ENCODE measurements at regions not wholly inside any gene's neighbourhood (a gene's known extent, or its start where the extent isn't known, plus 50 kb on each side); places are given as distances from the start of the nearest gene placed in this dataset.
A peak's percentile ranks its signal among the peaks of the same experiment; 100 is the strongest.
"Not testable (repeated sequence)": the region's sequence is repeated elsewhere in the genome, so short reads cannot be mapped to it uniquely, and the experiment has no call there.

GRCh38 chr5:97234380-97234779, 51.3 kb upstream of the RIOK2 start:
- DNase-seq (ENCODE audit: extremely low read depth, low read depth): not testable (repeated sequence)

GRCh38 chr5:97242341-97242740, 59.3 kb upstream of the RIOK2 start:
- TF ChIP-seq CTCF (IDR thresholded peaks at IDR 0.05; ENCODE audit: low read depth, low read length): no peak

GRCh38 chr5:97243353-97243752, 60.3 kb upstream of the RIOK2 start:
- TF ChIP-seq CTCF (IDR thresholded peaks at IDR 0.05; ENCODE audit: low read depth, low read length): no peak

More at GRCh38 chr5:97242341-97242740, 59.3 kb upstream of the RIOK2 start:
- no peak for DNase-seq (ENCODE audit: extremely low read depth, low read depth)

GRCh38 chr5:97245386-97245785, 62.3 kb upstream of the RIOK2 start:
- DNase-seq (ENCODE audit: extremely low read depth, low read depth): no peak

More at GRCh38 chr5:97243353-97243752, 60.3 kb upstream of the RIOK2 start:
- no peak for DNase-seq (ENCODE audit: extremely low read depth, low read depth)

GRCh38 chr5:97250113-97250512, 67.1 kb upstream of the RIOK2 start:
- no peak for TF ChIP-seq CTCF (IDR thresholded peaks at IDR 0.05; ENCODE audit: low read depth, low read length)
- DNase-seq (ENCODE audit: extremely low read depth, low read depth): no peak

More at GRCh38 chr5:97245386-97245785, 62.3 kb upstream of the RIOK2 start:
- TF ChIP-seq CTCF (IDR thresholded peaks at IDR 0.05; ENCODE audit: low read depth, low read length): no peak

GRCh38 chr5:97266076-97266475, 83.0 kb upstream of the RIOK2 start:
- no peak for DNase-seq (ENCODE audit: extremely low read depth, low read depth)
- no peak for TF ChIP-seq CTCF (IDR thresholded peaks at IDR 0.05; ENCODE audit: low read depth, low read length)

- DNase-seq (ENCODE audit: extremely low read depth, low read depth): peak; percentile 0
- no peak for TF ChIP-seq CTCF (IDR thresholded peaks at IDR 0.05; ENCODE audit: low read depth, low read length)
Observed at GRCh38 chr5:97266576-97266975, 83.5 kb upstream of the RIOK2 start.

- DNase-seq (ENCODE audit: extremely low read depth, low read depth): no peak
- TF ChIP-seq CTCF (IDR thresholded peaks at IDR 0.05; ENCODE audit: low read depth, low read length): no peak
Observed at GRCh38 chr5:97267767-97268166, 84.7 kb upstream of the RIOK2 start.

Measured in AG09319 (cell line).